ENCODE measurements at regions not wholly inside any gene's neighbourhood (a gene's known extent, or its start where the extent isn't known, plus 50 kb on each side); places are given as distances from the start of the nearest gene placed in this dataset.

GRCh38 chr11:11220786-11221185 is 132.3 kb downstream of the CSNK2A3 start:
- H3K36me3 Mint-ChIP-seq (ENCODE audit: insufficient read depth), result no peaks in the 10 kb centered on the region
- H3K4me3 Mint-ChIP-seq, result no peak overlapping the region
- no peaks in the 10 kb centered on the region for H3K4me1 Mint-ChIP-seq (ENCODE audit: low read depth)
- ATAC-seq (no peak), DNase-seq (no peak)
- no peaks in the 10 kb centered on the region for H3K9me3 Mint-ChIP-seq
- no peaks in the 10 kb centered on the region for H3K27me3 Mint-ChIP-seq (ENCODE audit: low read depth)

GRCh38 chr11:11218629-11218986 is 134.4 kb downstream of the CSNK2A3 start:
- no peak for ATAC-seq
- no peaks in the 10 kb centered on the region for H3K4me1 Mint-ChIP-seq (ENCODE audit: low read depth)
- H3K36me3 Mint-ChIP-seq (ENCODE audit: insufficient read depth), result no peaks in the 10 kb centered on the region
- no peaks in the 10 kb centered on the region for H3K9me3 Mint-ChIP-seq
- no peaks in the 10 kb centered on the region for H3K27me3 Mint-ChIP-seq (ENCODE audit: low read depth)
- no peak for DNase-seq
- H3K4me3 Mint-ChIP-seq, result no peak overlapping the region

- DNase-seq, result no peak
- ATAC-seq, result no peak
- H3K36me3 Mint-ChIP-seq (ENCODE audit: insufficient read depth), result no peaks in the 10 kb centered on the region
- H3K4me3 Mint-ChIP-seq, result no peak overlapping the region
- H3K4me1 Mint-ChIP-seq (ENCODE audit: low read depth), result no peaks in the 10 kb centered on the region
- H3K27me3 Mint-ChIP-seq (ENCODE audit: low read depth), result no peaks in the 10 kb centered on the region
- H3K9me3 Mint-ChIP-seq, result no peaks in the 10 kb centered on the region
Measured at GRCh38 chr11:11217929-11218628, 135.0 kb downstream of the CSNK2A3 start.

GRCh38 chr11:11217289-11217928 is 135.6 kb downstream of the CSNK2A3 start:
- ATAC-seq, result no peak
- H3K27me3 Mint-ChIP-seq (ENCODE audit: low read depth), result no peaks in the 10 kb centered on the region
- no peaks in the 10 kb centered on the region for H3K9me3 Mint-ChIP-seq
- H3K4me1 Mint-ChIP-seq (ENCODE audit: low read depth), result no peaks in the 10 kb centered on the region
- H3K36me3 Mint-ChIP-seq (ENCODE audit: insufficient read depth), result no peaks in the 10 kb centered on the region
- no peak for DNase-seq
- H3K4me3 Mint-ChIP-seq, result no peak overlapping the region

- ATAC-seq (no peak), DNase-seq (no peak)
- H3K9me3 Mint-ChIP-seq, result no peaks in the 10 kb centered on the region
- no peaks in the 10 kb centered on the region for H3K27me3 Mint-ChIP-seq (ENCODE audit: low read depth)
- no peaks in the 10 kb centered on the region for H3K36me3 Mint-ChIP-seq (ENCODE audit: insufficient read depth)
- no peaks in the 10 kb centered on the region for H3K4me1 Mint-ChIP-seq (ENCODE audit: low read depth)
- no peak overlapping the region for H3K4me3 Mint-ChIP-seq
Measured at GRCh38 chr11:11215944-11216343, 137.1 kb downstream of the CSNK2A3 start.

- Mint-ChIP-seq H3K36me3 (ENCODE audit: insufficient read depth) (no peaks in the 10 kb centered on the region), H3K4me3 (no peak overlapping the region), H3K27me3 (ENCODE audit: low read depth) (no peaks in the 10 kb centered on the region), H3K4me1 (ENCODE audit: low read depth) (no peaks in the 10 kb centered on the region), H3K9me3 (no peaks in the 10 kb centered on the region)
- ATAC-seq, result no peak
- no peak for DNase-seq
Measured at GRCh38 chr11:11215058-11215815, 137.8 kb downstream of the CSNK2A3 start.

- Mint-ChIP-seq H3K27me3 (ENCODE audit: low read depth) (peaks cover 3% of the 10 kb centered on the region), H3K9me3 (no peaks in the 10 kb centered on the region), H3K4me1 (ENCODE audit: low read depth) (no peaks in the 10 kb centered on the region), H3K4me3 (no peak overlapping the region), H3K36me3 (ENCODE audit: insufficient read depth) (no peaks in the 10 kb centered on the region)
- DNase-seq (no peak), ATAC-seq (no peak)
Measured at GRCh38 chr11:11213117-11213516, 139.9 kb downstream of the CSNK2A3 start.

- Mint-ChIP-seq H3K4me1 (ENCODE audit: low read depth) (no peaks in the 10 kb centered on the region), H3K4me3 (no peak overlapping the region), H3K9me3 (no peaks in the 10 kb centered on the region), H3K27me3 (ENCODE audit: low read depth) (peaks cover 8% of the 10 kb centered on the region), H3K36me3 (ENCODE audit: insufficient read depth) (no peaks in the 10 kb centered on the region)
- no peak for DNase-seq
- ATAC-seq, result no peak
Measured at GRCh38 chr11:11211888-11212287, 141.2 kb downstream of the CSNK2A3 start.

- DNase-seq, result no peak
- H3K9me3 Mint-ChIP-seq, result no peaks in the 10 kb centered on the region
- peaks cover 12% of the 10 kb centered on the region for H3K27me3 Mint-ChIP-seq (ENCODE audit: low read depth)
- ATAC-seq, result no peak
- no peak overlapping the region for H3K4me3 Mint-ChIP-seq
- no peaks in the 10 kb centered on the region for H3K4me1 Mint-ChIP-seq (ENCODE audit: low read depth)
- no peaks in the 10 kb centered on the region for H3K36me3 Mint-ChIP-seq (ENCODE audit: insufficient read depth)
Measured at GRCh38 chr11:11211186-11211585, 141.9 kb downstream of the CSNK2A3 start.

GRCh38 chr11:11210446-11210845 is 142.6 kb downstream of the CSNK2A3 start:
- Mint-ChIP-seq H3K9me3 (no peaks in the 10 kb centered on the region), H3K27me3 (ENCODE audit: low read depth) (peaks cover 13% of the 10 kb centered on the region), H3K4me3 (no peak overlapping the region), H3K36me3 (ENCODE audit: insufficient read depth) (no peaks in the 10 kb centered on the region), H3K4me1 (ENCODE audit: low read depth) (no peaks in the 10 kb centered on the region)
- DNase-seq (no peak), ATAC-seq (no peak)

GRCh38 chr11:11209967-11210366 is 143.1 kb downstream of the CSNK2A3 start:
- ATAC-seq, result no peak
- H3K4me3 Mint-ChIP-seq, result no peak overlapping the region
- DNase-seq, result no peak
- H3K9me3 Mint-ChIP-seq, result no peaks in the 10 kb centered on the region
- H3K36me3 Mint-ChIP-seq (ENCODE audit: insufficient read depth), result no peaks in the 10 kb centered on the region
- peaks cover 13% of the 10 kb centered on the region for H3K27me3 Mint-ChIP-seq (ENCODE audit: low read depth)
- no peaks in the 10 kb centered on the region for H3K4me1 Mint-ChIP-seq (ENCODE audit: low read depth)

- H3K4me3 Mint-ChIP-seq, result no peak overlapping the region
- H3K9me3 Mint-ChIP-seq, result peaks cover under 1% of the 10 kb centered on the region
Measured at GRCh38 chr11:11208994-11209393, 144.1 kb downstream of the CSNK2A3 start.

GRCh38 chr11:11207428-11207827 is 145.6 kb downstream of the CSNK2A3 start:
- DNase-seq, result no peak
- no peak for ATAC-seq
- H3K36me3 Mint-ChIP-seq (ENCODE audit: insufficient read depth), result peaks cover 3% of the 10 kb centered on the region
- H3K27me3 Mint-ChIP-seq (ENCODE audit: low read depth), result peaks cover 16% of the 10 kb centered on the region
- no peaks in the 10 kb centered on the region for H3K4me1 Mint-ChIP-seq (ENCODE audit: low read depth)
- H3K9me3 Mint-ChIP-seq, result peaks cover 10% of the 10 kb centered on the region
- H3K4me3 Mint-ChIP-seq, result no peak overlapping the region

More at GRCh38 chr11:11208994-11209393, 144.1 kb downstream of the CSNK2A3 start:
- ATAC-seq (no peak), DNase-seq (no peak)
- Mint-ChIP-seq H3K36me3 (ENCODE audit: insufficient read depth) (no peaks in the 10 kb centered on the region), H3K27me3 (ENCODE audit: low read depth) (peaks cover 13% of the 10 kb centered on the region), H3K4me1 (ENCODE audit: low read depth) (no peaks in the 10 kb centered on the region)

GRCh38 chr11:11206484-11206883 is 146.6 kb downstream of the CSNK2A3 start:
- Mint-ChIP-seq H3K36me3 (ENCODE audit: insufficient read depth) (peaks cover 3% of the 10 kb centered on the region), H3K4me3 (no peak overlapping the region), H3K4me1 (ENCODE audit: low read depth) (no peaks in the 10 kb centered on the region), H3K27me3 (ENCODE audit: low read depth) (peaks cover 16% of the 10 kb centered on the region), H3K9me3 (peaks cover 13% of the 10 kb centered on the region)
- DNase-seq (no peak), ATAC-seq (no peak)

GRCh38 chr11:11202885-11203284 is 150.2 kb downstream of the CSNK2A3 start:
- DNase-seq (no peak), ATAC-seq (no peak)
- H3K4me3 Mint-ChIP-seq, result no peak overlapping the region
- H3K9me3 Mint-ChIP-seq, result peaks cover 17% of the 10 kb centered on the region
- H3K27me3 Mint-ChIP-seq (ENCODE audit: low read depth), result peaks cover 12% of the 10 kb centered on the region
- H3K4me1 Mint-ChIP-seq (ENCODE audit: low read depth), result no peaks in the 10 kb centered on the region
- peaks cover 3% of the 10 kb centered on the region for H3K36me3 Mint-ChIP-seq (ENCODE audit: insufficient read depth)
